HL-60/S4 treated with phorbol 12-myristate 13-acetate at 8.2 ng/mL for 4 days and 3 days (cell line): ENCODE measurements at regions not wholly inside any gene's neighbourhood (a gene's known extent, or its start where the extent isn't known, plus 50 kb on each side); places are given as distances from the start of the nearest gene placed in this dataset.

Experiments used
- in situ Hi-C: fragments of 300-500 bp; cut with MboI; formaldehyde crosslinking; loops from 2 replicates; pipeline ENCODE4 v1.15.0; 2022; ENCODE audit warnings: low sequenced_read_pairs

DNA sequence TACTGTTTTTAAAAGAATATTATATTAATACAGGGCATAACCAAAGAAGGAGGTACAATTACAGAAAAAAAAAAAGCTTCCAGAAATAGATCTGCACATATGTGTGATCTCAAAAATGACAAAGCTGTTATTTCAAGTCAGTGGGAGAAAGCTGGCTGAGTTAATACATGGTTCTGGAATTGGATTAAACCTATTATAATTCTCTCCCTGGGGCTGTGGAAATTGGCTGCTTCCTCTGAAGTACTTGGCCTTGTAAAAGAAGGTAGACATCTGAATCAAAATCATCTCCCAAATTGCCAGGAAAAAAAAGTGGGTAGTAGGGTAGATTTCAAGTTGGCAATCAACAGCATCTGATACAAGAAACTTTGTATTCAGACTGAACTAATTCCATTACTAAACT is 723.9 kb upstream of the ALCAM start:
- in situ Hi-C loops: no loop called here

DNA sequence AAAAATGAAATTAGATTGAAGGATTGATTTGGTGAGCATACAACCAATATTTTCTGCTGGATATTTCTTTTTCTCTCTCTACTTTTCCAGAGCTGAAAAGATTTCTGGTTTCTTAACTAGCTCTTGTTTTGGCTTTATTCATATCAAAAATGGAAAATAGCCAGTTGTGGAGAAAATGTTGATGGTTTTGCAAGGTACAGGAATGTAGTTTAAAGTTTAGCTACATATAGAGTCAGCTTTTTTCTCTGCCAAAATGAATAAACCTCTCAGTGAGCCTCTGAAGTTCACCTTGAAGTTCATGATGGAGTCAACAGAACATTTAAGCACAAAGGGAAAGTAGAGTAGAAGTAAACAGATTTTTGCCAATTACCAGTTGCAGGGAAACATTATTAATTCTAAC is 720.5 kb upstream of the ALCAM start:
- in situ Hi-C loops: no loop called here

DNA sequence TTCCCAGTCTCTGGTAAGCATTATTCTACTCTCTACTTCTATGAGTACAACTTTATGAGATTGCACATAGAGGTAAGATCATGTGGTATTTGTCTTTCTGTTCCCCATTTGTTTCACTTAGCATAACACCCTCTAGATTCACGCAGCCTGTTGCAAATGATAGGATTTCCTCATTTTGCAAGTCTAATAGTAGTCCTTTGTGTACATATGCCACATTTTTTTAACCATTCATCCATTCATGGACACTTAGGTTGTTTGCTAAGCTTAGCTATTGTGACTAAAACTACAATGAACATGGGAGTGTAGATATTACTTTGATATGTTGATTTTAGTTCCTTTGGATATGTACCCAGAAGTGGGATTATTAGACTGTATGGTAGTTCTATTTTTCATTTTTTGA is 717.9 kb upstream of the ALCAM start:
- in situ Hi-C loops: no loop called here

DNA sequence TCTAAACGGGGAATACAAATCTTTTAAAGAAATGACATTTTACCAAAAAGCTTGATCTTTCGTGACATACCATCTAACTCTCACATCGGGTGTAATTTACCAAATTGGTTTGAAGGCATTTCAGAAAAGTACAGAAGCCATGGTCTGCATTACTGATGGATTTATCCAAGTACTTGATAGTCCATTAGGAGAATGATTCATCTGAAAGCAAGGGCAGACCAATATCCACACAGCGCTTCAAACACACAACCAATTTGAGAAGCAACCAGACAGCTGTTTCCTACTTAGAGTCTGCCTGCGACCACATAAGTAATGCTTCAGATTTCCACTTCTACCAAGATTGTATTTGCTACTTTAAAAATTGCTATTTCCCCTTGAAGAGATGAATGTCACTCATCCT is 697.6 kb upstream of the ALCAM start:
- in situ Hi-C loops: no loop called here

DNA sequence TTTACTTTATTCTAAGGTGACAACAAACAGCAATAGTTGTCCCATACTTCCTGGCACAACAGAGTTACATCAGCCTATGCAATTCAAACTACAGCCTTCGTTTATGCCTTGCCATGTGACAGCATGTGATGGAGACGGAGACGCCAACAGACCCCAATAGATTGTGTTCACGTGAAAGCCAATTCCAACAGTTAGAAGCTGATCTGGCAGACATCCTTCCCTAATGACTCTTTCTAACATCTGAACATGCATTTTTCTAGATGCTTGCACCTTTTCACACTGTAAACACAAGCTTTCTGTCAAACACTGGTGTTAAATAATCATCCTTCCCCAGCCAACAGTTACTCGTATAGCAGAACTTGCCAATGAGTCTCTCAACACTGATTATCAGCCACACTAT is 694.4 kb upstream of the ALCAM start:
- in situ Hi-C loops: no loop called here

DNA sequence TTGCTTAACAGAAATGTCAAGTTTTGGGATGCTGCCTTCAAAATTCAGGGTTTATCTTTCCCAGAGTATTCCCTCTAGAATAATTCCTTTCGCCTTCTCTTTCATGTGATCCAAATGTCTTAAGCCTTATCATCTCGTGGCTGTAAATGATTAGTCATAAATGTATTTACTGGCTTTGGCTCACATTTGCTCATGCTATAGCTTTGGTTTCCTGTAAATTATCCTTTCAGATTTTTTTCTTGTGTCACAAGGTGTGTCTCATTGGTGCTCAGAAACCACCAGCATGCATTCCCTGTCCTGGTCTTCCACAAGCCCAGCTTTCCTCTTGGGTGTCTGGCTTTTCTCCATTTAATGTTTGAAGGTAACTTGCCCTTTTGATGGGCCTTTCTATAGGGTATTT is 692.7 kb upstream of the ALCAM start:
- in situ Hi-C loops: no loop called here

DNA sequence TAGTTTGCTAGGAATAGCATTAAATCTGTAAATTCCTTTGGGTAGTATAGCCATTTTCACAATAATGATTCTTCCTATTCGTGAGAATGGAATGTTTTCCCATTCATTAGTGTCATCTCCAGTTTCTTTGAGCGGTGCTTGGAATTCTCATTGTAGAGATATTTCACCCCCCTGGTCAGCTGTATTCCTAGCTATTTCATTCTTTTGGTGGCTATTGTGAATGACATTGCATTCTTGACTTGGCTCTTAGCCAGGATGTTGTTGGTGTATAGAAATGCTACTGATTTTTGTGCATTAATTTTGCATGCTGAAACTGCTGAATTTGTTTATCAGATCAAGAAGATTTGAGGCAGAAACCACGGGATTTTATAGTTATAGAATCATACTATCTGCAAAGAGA is 690.5 kb upstream of the ALCAM start:
- in situ Hi-C loops: no loop called here

DNA sequence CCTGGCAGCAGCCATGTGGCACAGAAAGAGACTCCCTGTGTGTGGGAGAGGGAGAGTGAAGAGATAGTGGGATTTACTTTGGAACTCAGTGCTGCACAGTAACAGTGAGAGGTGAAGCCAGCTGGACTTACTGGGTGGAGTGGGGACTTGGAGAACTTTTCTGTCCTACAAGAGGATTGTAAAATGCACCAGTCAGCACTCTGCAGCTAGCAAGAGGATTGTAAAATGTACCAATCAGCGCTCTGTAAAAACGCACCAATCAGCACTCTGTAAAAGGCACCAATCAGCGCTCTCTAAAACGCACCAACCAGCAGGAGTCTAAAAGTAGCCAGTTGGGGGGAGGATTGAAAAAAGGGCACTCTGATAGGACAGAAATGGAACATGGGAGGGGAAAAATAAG is 688.8 kb upstream of the ALCAM start:
- in situ Hi-C loops: no loop called here

DNA sequence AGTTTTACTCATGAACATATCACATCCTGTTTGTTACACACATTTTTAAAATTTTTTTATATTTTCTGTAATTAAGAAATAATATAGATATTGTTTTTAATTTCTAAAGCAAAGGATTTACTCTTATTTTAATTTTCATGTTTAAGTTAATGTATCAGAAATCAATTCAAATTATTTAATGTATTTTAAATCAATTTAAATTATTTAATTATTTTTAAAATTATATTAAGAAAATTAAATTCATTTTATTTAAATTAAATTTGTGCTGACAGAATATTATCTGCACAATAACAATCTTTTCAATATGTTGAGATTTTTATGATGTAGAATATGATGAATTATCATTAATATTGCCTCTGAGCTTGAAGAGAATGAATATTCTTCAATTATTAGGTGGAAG is 681.2 kb upstream of the ALCAM start:
- in situ Hi-C loops: no loop called here

DNA sequence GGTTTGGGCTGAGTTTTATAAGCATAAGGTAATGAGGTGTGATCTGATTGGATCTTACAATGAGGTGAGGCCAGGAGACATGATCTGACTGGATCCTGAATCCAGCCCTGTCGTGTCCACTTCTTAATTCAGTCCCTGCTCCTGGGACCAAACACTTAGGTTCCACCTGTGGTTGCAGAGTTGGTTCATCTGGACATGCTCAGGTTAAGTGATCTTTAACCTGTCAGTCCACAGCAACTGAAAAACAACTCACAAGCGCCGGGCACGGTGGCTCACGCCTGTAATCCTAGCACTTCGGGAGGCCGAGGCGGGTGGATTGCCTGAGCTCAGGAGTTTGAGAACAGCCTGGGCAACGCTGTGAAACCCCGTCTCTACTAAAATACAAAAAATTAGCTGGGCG is 679.3 kb upstream of the ALCAM start:
- in situ Hi-C loops: no loop called here

DNA sequence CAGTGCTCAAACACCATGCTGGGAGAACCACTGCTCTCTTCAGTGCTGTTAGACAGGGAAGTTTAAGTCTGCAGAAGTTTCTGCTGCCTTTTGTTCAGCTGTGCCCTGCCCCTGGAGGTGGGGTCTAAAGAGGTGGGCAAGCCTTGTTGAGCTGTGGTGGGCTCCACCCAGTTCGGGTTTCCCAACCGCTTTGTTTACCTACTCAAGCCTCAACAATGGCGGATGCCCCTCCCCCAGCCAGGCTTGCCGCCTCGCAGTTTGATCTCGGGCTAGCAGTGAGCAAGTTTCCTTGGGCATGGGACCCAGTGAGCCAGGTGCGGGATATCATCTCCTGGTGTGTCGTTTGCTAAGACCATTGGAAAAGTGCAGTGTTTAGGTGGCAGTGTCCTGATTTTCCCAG is 670.2 kb upstream of the ALCAM start:
- in situ Hi-C loops: no loop called here

DNA sequence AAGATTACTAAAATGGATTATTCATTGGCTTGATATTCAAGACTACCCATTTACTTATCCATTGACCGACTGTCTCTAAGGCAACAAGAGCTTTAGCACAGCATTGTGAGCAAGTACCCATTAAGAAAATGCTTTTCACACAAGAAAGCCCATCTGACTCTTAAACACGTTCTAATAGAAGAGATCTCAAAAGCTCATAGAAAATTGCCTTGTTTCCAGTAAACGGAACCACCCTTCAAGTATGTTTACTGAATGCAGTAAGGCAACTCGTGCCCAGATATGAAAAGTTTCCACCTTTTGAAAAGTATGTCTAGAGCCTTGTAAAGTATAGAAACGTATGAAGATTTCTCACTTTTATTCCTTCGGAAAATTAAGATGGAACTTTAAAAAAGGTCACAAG is 655.3 kb upstream of the ALCAM start:
- in situ Hi-C loops: no loop called here

DNA sequence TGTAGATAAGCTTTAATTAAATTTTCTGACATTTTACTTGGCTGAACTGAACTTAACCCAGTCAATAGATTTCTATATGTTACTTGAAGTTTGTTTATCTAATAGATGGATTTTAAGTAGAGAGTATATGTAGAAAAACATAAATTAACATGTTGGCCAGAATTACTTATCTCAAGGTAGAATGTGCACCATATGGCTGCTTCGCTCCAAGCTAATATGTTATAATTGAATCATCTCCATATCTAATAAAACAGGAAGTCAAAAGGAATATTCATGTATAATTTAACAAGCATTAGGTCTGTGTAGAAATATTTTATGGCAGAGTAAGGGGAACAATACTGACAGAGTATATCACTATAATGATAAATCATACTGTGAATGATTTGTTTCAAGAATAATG is 650.7 kb upstream of the ALCAM start:
- in situ Hi-C loops: no loop called here

DNA sequence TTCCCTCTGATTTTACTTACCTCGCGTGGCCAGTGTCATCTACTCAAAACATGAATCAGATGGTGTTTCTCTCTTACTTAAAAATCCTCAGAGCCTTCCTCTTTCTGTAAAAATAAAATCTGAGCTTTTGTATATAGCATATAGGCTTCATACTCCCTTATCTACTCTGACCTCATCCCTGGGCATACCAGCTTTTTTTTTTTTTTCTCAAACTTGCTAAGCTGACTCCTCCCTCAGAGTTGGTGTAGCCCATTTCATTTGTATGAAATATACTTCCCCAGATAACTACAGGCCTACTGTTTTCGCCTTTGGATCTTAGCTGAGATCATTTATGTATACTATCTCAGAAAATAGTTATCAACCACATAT is 648.9 kb upstream of the ALCAM start:
- in situ Hi-C loops: no loop called here

DNA sequence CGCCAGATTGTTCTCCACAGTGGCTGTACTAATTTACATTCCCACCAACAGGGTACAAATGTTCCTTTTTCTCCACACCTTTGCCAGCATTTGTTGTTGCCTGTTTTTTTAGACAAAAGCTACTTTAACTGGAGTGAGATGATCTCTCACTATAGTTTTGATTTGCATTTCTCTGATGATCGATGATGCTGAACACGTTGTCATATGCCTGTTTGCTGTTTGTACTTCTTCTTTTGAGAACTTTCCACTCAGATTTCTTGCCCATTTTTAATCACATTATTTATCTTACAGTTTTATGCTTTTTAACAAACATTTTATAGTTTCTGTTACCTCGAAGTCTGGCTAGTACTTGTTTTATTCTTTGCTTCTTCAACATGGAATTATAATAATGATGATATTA is 643.7 kb upstream of the ALCAM start:
- in situ Hi-C loops: no loop called here

DNA sequence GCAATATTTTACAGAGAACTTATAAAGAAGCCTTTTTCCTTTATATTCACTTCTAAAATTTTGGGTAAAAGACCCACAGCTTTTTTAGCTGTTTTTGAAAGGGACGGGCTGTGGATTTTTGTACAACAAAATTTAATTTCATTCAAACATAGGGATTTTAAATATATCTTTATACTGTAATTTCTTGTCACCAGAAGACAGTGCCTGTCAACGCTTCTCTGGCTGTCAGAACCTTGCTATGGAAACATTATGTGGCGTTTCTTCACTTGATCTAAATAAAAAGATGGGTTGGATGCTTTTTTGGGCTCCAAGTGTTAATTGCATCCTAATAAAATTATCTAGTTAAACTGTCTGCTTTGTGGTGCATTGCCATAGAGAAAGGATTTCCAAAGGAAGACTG is 635.6 kb upstream of the ALCAM start:
- in situ Hi-C loops: no loop called here

DNA sequence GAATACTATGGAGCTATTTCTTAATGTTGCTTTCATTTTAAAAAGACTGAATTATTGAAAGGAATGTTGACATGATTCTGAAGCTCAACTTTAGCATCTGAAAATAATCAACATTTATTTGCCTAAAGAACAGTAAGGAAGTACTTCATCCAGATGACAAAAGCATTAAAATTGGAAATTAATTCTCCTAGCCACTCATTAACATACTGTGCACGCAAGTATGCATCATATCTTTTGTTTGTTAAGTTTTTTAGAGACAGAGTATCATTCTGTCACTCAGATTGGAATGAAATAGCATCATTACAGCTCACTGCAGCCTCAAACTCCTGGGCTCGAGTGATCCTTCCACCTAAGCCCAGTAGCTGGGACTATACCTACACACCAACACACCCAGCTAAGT is 632.1 kb upstream of the ALCAM start:
- in situ Hi-C loops: no loop called here

DNA sequence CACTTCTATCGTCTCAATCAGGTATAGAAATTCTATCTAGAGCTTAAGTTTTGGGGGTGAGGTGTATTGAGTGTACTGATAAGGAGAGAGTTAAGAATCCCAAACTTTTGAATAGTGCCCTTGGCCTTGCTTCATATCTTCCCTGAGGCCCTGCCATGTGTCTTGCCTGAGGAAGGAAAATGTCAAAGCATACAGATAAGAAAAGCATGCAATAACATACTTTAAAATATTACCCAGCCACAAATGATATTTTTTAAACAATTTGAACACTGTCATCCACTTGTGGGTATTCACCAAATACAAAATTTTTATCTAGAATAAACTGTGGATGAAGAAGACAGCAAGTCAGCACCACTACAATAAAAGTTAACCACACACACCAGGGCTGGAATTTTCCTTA is 631.0 kb upstream of the ALCAM start:
- in situ Hi-C loops: no loop called here

DNA sequence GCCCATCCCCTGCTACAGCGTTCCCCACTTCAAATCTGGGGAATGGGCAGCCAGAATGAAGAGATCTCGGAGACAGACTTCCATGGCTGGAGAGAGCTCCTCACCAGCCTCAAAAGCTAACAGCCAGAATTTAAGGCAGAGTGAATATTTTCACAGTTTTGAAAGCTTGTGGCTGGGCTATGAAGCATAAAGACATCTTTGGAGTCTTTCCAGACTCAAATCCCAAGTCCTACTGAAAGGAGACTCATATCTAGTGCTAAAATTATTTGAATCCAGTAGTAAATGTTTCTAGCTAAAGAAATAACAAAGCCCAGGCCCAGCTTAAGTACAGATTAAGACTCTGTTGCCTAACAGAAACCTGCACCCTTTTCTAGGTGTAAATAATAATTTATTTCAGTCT is 628.4 kb upstream of the ALCAM start:
- in situ Hi-C loops: no loop called here

DNA sequence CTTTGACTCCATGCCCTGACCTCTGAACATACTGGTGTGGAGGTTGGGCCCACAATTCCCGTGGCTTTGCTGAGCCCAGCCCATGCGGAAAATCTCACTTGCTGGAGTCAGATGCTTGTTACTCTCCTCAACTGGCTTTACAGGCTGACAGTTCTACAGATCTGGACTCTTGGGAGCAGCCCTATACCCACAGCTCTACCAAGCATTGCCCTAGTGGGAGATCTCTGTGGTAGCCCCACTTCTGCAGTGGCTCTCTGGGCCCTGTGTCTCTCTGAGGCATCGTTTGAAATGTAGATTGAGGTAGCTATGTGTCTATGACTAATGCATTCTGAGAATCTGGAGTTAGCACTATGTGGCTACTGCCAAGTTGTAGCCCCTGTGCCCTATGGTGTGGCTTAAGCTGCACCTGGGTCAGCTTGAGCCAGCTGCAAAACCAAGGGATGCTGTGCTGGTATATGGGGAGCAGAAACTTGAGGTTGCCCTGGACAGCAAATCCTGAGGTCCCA is 625.8 kb upstream of the ALCAM start:
- in situ Hi-C loops: no loop called here

DNA sequence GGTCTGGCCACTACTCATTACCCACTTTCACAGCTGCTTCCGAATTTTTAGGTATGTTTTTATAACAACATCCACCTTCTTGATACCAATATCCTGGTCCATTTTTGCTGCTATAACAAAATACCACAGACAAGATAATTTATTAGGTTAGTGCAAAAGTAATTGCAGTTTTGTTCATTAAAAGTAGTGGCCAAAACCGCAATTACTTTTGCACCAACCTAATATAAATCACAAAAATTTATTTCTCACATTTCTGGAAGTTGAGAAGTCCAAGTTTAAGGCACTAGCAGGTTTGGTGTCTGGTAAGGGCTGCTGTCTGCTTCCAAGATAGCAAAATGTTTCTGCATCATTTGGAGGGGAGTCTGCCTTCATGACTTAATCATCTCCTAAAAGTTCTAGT is 624.7 kb upstream of the ALCAM start:
- in situ Hi-C loops: no loop called here

DNA sequence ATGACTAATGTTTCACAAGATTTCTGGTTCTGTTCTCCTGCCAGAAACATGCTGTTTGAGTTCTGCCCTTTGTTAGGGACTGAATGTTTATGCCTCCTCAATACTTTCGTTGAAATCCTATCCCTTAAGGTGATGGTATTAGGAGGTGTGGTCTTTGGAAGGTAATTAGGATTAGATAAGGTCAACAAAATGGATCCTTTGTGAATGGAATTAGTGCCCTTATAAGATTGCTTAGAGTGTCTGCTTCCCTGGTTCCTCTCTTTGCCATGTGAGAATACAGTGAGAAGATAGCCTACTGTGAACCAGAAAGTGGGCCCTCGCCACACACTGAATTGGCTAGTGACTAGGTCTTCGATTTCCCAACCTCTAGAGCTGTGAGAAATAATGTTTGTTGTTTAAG is 621.4 kb upstream of the ALCAM start:
- in situ Hi-C loops: no loop called here

DNA sequence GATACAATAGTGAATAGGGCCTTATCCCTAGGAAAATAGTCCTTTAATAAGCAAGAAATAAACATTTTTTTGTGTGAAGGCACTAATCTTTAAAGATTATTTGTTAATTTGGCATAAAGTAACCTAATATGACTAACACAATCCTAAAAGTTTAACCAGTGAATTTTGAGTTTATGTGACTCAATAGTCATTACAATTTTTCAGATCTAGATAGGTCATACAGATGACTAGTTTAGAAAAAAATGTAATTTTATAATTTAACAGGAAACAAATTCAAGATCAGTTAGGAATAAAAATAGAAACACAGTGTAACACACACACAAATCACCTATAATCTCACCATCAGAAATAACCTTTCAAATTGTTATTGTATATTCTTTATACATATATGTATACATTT is 620.7 kb upstream of the ALCAM start:
- in situ Hi-C loops: no loop called here

DNA sequence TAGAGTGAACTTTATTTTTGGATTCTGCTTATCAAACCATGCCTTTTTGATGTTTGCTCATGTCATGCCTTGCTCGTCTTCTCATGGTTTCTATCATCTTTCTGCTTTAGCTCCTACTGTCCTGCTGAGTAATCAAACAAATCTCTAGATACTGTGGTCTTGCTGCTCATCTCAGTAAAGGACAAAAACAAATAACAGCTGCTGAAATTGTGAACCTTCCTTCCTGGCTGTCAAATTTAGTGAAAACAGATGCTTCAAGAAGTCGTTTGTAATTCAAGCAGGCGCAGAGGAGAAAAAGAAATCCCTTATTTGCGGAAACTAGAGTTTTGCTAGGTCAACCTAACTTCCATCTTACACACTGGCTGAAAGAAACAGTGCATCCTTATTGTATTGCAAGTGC is 616.1 kb upstream of the ALCAM start:
- in situ Hi-C loops: no loop called here
